Liver (tissue), 8 donors: ENCODE measurements at regions not wholly inside any gene's neighbourhood (a gene's known extent, or its start where the extent isn't known, plus 50 kb on each side); places are given as distances from the start of the nearest gene placed in this dataset.

Source experiments
- DNase-seq: peaks from one replicate; pipeline ENCODE4 v3.0.0-alpha.2; 2017; ENCODE audit warnings: low spot score
- H3K27ac ChIP-seq, 2 donors: one replicate each; pipeline ENCODE4 v1.7.0; 2013; ENCODE audit warnings: inconsistent platforms in 2 of 2, low read length in 2 of 2, control low read depth in 1 of 2, low read depth in 1 of 2, mild to moderate bottlenecking in 1 of 2
- H3K27me3 ChIP-seq, 4 donors: one replicate each; pipeline versions ENCODE4 v1.6.1 to v1.7.0; 2013; ENCODE audit warnings: low read length in 3 of 4, inconsistent platforms in 1 of 4, mild to moderate bottlenecking in 1 of 4, moderate library complexity in 1 of 4; ENCODE audit not compliant: control insufficient read depth in 4 of 4, insufficient read depth in 4 of 4
- H3K36me3 ChIP-seq, 4 donors: one replicate each; pipeline versions ENCODE4 v1.6.1 to v1.7.0; 2013; ENCODE audit warnings: low read length in 3 of 4, mild to moderate bottlenecking in 3 of 4, low read depth in 1 of 4, moderate library complexity in 1 of 4; ENCODE audit not compliant: control insufficient read depth in 4 of 4, insufficient read depth in 3 of 4
- H3K4me1 ChIP-seq, 4 donors: one replicate each; pipeline versions ENCODE4 v1.6.1 to v1.7.0; 2013; ENCODE audit warnings: low read length in 3 of 4, mild to moderate bottlenecking in 3 of 4, moderate library complexity in 1 of 4; ENCODE audit not compliant: control insufficient read depth in 4 of 4, insufficient read depth in 4 of 4
- H3K4me3 ChIP-seq, 3 donors: one replicate each; pipeline versions ENCODE4 v1.6.1 to v1.7.0; 2013; ENCODE audit warnings: low read length in 3 of 3, control low read depth in 1 of 3, low read depth in 1 of 3, mild to moderate bottlenecking in 1 of 3
- H3K9ac ChIP-seq, 2 donors: one replicate each; pipeline ENCODE4 v1.7.0; 2013; ENCODE audit warnings: low read length in 2 of 2, mild to moderate bottlenecking in 2 of 2, moderate library complexity in 2 of 2, control low read depth in 1 of 2, low read depth in 1 of 2
- H3K9me3 ChIP-seq, 4 donors: one replicate each; pipeline versions ENCODE4 v1.6.1 to v1.7.0; 2013; ENCODE audit warnings: low read length in 3 of 4; ENCODE audit not compliant: control insufficient read depth in 4 of 4
- CTCF ChIP-seq: fragments of 150-350 bp; IDR thresholded peaks from 2 replicates; pipeline ENCODE4 v1.5.1; 2017; ENCODE audit warnings: improper control_type of control experiment, low read depth, low read length; ENCODE audit not compliant: missing input control
- EGR1 ChIP-seq, 2 donors: IDR thresholded peaks; 2 replicates each; pipeline ENCODE4 v1.6.1; 2016 to 2018; ENCODE audit warnings: antibody characterized with exemption in 2 of 2, low read depth in 2 of 2
- FOXA1 ChIP-seq: IDR thresholded peaks from 2 replicates; pipeline ENCODE4 v1.6.1; 2016; ENCODE audit warnings: antibody characterized with exemption
- FOXA2 ChIP-seq: IDR thresholded peaks from 2 replicates; pipeline ENCODE4 v1.6.1; 2016; ENCODE audit warnings: antibody characterized with exemption
- GABPA ChIP-seq, 2 donors: IDR thresholded peaks in 1 of 2; conservative IDR thresholded peaks in 1 of 2; 2 replicates each; pipeline ENCODE4 v1.6.1; 2016; ENCODE audit warnings: antibody characterized with exemption in 2 of 2, mild to moderate bottlenecking in 1 of 2, moderate library complexity in 1 of 2
- HNF4A ChIP-seq, 2 donors: conservative IDR thresholded peaks; 2 replicates each; pipeline ENCODE4 v1.6.1; 2016; ENCODE audit warnings: antibody characterized with exemption in 2 of 2, mild to moderate bottlenecking in 2 of 2
- HNF4G ChIP-seq: IDR thresholded peaks from 2 replicates; pipeline ENCODE4 v1.6.1; 2016; ENCODE audit warnings: antibody characterized with exemption
- JUND ChIP-seq, 2 donors: IDR thresholded peaks; 2 replicates each; pipeline ENCODE4 v1.6.1; 2016; ENCODE audit warnings: antibody characterized with exemption in 2 of 2
- NR2F2 ChIP-seq: IDR thresholded peaks from 2 replicates; pipeline ENCODE4 v1.6.1; 2016; ENCODE audit warnings: antibody characterized with exemption
- RAD21 ChIP-seq, 2 donors: IDR thresholded peaks; 2 replicates each; pipeline ENCODE4 v1.6.1; 2016; ENCODE audit warnings: antibody characterized with exemption in 2 of 2, mild to moderate bottlenecking in 2 of 2
- REST ChIP-seq: IDR thresholded peaks from 2 replicates; pipeline ENCODE4 v1.6.1; 2016; ENCODE audit warnings: antibody characterized with exemption, mild to moderate bottlenecking
- RXRA ChIP-seq, 2 donors: IDR thresholded peaks; 2 replicates each; pipeline ENCODE4 v1.6.1; 2017 to 2018; ENCODE audit warnings: antibody characterized with exemption in 2 of 2, mild to moderate bottlenecking in 1 of 2
- SP1 ChIP-seq: IDR thresholded peaks from 2 replicates; pipeline ENCODE4 v1.6.1; 2018; ENCODE audit warnings: antibody characterized with exemption, mild to moderate bottlenecking
- TAF1 ChIP-seq: conservative IDR thresholded peaks from 2 replicates; pipeline ENCODE4 v1.6.1; 2016; ENCODE audit warnings: antibody characterized with exemption, mild to moderate bottlenecking
- YY1 ChIP-seq: IDR thresholded peaks from 2 replicates; pipeline ENCODE4 v1.6.1; 2016; ENCODE audit warnings: antibody characterized with exemption, mild to moderate bottlenecking
- WGBS: extraction: QIAGEN DNeasy Blood & Tissue Kit; methylation state at CpG from one replicate; pipeline ENCODE4 v1.1.7; 2013; 5-methylcytosine and 5-hydroxymethylcytosine counted together
- TF ChIP-seq, protein P1 (sequence below): IDR thresholded peaks from 2 replicates; pipeline ENCODE4 v1.6.1; 2016; ENCODE audit warnings: antibody characterized with exemption
- TF ChIP-seq, protein P2 (sequence below): IDR thresholded peaks from 2 replicates; pipeline ENCODE4 v1.6.1; 2016; ENCODE audit warnings: antibody characterized with exemption
- TF ChIP-seq, protein P3 (sequence below): IDR thresholded peaks from 2 replicates; pipeline ENCODE4 v1.6.1; 2016; ENCODE audit warnings: antibody characterized with exemption
- donor health status: healthy.
- donor health status: healthy.
- donor health status: healthy.
- donor health status: healthy.
- donor health status: healthy.

- peak; percentile 37 for TF ChIP-seq SP1
- TF ChIP-seq YY1 = peak; percentile 62
- TF ChIP-seq, protein P1, sequence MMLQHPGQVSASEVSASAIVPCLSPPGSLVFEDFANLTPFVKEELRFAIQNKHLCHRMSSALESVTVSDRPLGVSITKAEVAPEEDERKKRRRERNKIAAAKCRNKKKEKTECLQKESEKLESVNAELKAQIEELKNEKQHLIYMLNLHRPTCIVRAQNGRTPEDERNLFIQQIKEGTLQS = peak; percentile 38
- peak; percentile 21 to 43 for TF ChIP-seq HNF4A (conservative IDR thresholded peaks at IDR 0.05)
- TF ChIP-seq, protein P2, sequence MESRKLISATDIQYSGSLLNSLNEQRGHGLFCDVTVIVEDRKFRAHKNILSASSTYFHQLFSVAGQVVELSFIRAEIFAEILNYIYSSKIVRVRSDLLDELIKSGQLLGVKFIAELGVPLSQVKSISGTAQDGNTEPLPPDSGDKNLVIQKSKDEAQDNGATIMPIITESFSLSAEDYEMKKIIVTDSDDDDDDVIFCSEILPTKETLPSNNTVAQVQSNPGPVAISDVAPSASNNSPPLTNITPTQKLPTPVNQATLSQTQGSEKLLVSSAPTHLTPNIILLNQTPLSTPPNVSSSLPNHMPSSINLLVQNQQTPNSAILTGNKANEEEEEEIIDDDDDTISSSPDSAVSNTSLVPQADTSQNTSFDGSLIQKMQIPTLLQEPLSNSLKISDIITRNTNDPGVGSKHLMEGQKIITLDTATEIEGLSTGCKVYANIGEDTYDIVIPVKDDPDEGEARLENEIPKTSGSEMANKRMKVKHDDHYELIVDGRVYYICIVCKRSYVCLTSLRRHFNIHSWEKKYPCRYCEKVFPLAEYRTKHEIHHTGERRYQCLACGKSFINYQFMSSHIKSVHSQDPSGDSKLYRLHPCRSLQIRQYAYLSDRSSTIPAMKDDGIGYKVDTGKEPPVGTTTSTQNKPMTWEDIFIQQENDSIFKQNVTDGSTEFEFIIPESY = no peak
- no peak for TF ChIP-seq TAF1
- peak; percentile 94 for TF ChIP-seq CTCF
- TF ChIP-seq NR2F2 = no peak
- TF ChIP-seq FOXA2 = peak; percentile 23
- peak; percentile 100 for TF ChIP-seq RAD21 (IDR thresholded peaks at IDR 0.05)
- no peak for TF ChIP-seq REST
- TF ChIP-seq EGR1 (IDR thresholded peaks at IDR 0.05; ENCODE audit: low read depth in 2 of 2) = no peak
- TF ChIP-seq GABPA (IDR thresholded peaks at IDR 0.05 in 1 of 2, conservative IDR thresholded peaks at IDR 0.05 in 1 of 2) = no peak
- TF ChIP-seq FOXA1 = peak; percentile 41
- TF ChIP-seq, protein P3, sequence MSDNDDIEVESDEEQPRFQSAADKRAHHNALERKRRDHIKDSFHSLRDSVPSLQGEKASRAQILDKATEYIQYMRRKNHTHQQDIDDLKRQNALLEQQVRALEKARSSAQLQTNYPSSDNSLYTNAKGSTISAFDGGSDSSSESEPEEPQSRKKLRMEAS = peak; percentile 66
- TF ChIP-seq RXRA (IDR thresholded peaks at IDR 0.05) = peak in 1 of 2 donors; percentile 38
- no peak for TF ChIP-seq HNF4G
- peak; percentile 60 to 78 for TF ChIP-seq JUND (IDR thresholded peaks at IDR 0.05)
- 13% methylated on average over 34 of the region's 34 CpGs for WGBS
- peak; percentile 85 for DNase-seq
- H3K27ac ChIP-seq = no peak overlapping the region
- no peaks in the 10 kb centered on the region for H3K9me3 ChIP-seq
- H3K9ac ChIP-seq = no peak overlapping the region
- no peaks in the 10 kb centered on the region for H3K27me3 ChIP-seq
- H3K36me3 ChIP-seq = no peaks in the 10 kb centered on the region
- no peak overlapping the region for H3K4me3 ChIP-seq
- peaks cover 0 to 9% (median 3%) of the 10 kb centered on the region in 4 donors for H3K4me1 ChIP-seq
Measured at GRCh38 chr13:97109841-97110492, 112.2 kb upstream of the MBNL2 start.
